Prostate gland (tissue), 2 donors: ENCODE measurements at regions not wholly inside any gene's neighbourhood (a gene's known extent, or its start where the extent isn't known, plus 50 kb on each side); places are given as distances from the start of the nearest gene placed in this dataset.

Experiments
- POLR2A ChIP-seq: fragments of 450-650 bp; IDR thresholded peaks from one replicate; pipeline ENCODE4 v1.6.1; 2016; ENCODE audit warnings: antibody characterized with exemption, mild to moderate bottlenecking
- POLR2AphosphoS5 ChIP-seq: sonication (generic); formaldehyde crosslinking; IDR thresholded peaks from one replicate; pipeline ENCODE4 v1.6.1; 2017; ENCODE audit warnings: antibody characterized with exemption
- TF ChIP-seq, protein P1 (sequence below), 4 experiments: fragments of 200-600 bp in 2 of 4; fragments of 450-650 bp in 2 of 4; sonication (generic) in 2 of 4; IDR thresholded peaks; 1 replicate in 3 of 4; 2 replicates in 1 of 4; pipeline ENCODE4 v1.5.1; 2016 to 2019; ENCODE audit warnings: antibody characterized with exemption in 4 of 4, mild to moderate bottlenecking in 2 of 4, moderate library complexity in 2 of 4

DNA sequence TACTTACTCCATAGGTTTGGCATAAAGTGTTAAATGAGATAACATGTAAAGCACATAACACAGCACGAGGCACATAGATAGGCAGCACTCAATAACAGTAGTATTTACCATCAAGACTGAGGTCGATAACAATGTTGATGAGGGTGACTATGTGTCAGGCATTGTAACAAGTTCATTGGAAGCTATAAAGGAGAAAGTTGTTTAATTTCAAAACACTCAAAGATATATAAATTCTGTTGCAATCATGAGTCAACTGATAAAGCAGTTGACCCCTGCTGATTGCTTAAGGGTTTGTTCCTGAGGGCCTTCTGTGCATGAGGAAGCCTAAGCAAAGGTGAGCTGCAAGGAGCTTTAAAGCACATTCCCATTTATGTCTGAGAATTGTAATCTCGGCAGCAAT, 760.5 kb downstream of the SATB2 start:
- TF ChIP-seq, protein P1, sequence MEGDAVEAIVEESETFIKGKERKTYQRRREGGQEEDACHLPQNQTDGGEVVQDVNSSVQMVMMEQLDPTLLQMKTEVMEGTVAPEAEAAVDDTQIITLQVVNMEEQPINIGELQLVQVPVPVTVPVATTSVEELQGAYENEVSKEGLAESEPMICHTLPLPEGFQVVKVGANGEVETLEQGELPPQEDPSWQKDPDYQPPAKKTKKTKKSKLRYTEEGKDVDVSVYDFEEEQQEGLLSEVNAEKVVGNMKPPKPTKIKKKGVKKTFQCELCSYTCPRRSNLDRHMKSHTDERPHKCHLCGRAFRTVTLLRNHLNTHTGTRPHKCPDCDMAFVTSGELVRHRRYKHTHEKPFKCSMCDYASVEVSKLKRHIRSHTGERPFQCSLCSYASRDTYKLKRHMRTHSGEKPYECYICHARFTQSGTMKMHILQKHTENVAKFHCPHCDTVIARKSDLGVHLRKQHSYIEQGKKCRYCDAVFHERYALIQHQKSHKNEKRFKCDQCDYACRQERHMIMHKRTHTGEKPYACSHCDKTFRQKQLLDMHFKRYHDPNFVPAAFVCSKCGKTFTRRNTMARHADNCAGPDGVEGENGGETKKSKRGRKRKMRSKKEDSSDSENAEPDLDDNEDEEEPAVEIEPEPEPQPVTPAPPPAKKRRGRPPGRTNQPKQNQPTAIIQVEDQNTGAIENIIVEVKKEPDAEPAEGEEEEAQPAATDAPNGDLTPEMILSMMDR (IDR thresholded peaks at IDR 0.05): no peak
- TF ChIP-seq POLR2A: no peak
- TF ChIP-seq POLR2AphosphoS5: no peak
